Suprapubic skin (tissue), 4 donors: ENCODE measurements at regions not wholly inside any gene's neighbourhood (a gene's known extent, or its start where the extent isn't known, plus 50 kb on each side); places are given as distances from the start of the nearest gene placed in this dataset.

Source experiments
- DNase-seq, 2 donors: peaks; one replicate each; pipeline ENCODE4 v3.0.0-alpha.2; 2019; ENCODE audit warnings: low spot score in 2 of 2
- H3K27ac ChIP-seq: fragments of 200-600 bp; sonication (generic); one replicate; pipeline ENCODE4 v1.5.1; 2019
- H3K27me3 ChIP-seq: fragments of 200-600 bp; sonication (generic); one replicate; pipeline ENCODE4 v1.5.1; 2019
- H3K36me3 ChIP-seq: fragments of 200-600 bp; sonication (generic); one replicate; pipeline ENCODE4 v1.5.1; 2019
- H3K4me1 ChIP-seq: fragments of 200-600 bp; sonication (generic); one replicate; pipeline ENCODE4 v1.5.1; 2019
- H3K4me3 ChIP-seq: fragments of 200-600 bp; sonication (generic); one replicate; pipeline ENCODE4 v1.5.1; 2019; ENCODE audit warnings: mild to moderate bottlenecking
- H3K9me3 ChIP-seq: fragments of 200-600 bp; sonication (generic); one replicate; pipeline ENCODE4 v1.5.1; 2019
- EP300 ChIP-seq: sonication (generic); formaldehyde crosslinking; IDR thresholded peaks from one replicate; pipeline ENCODE4 v1.6.1; 2017; ENCODE audit warnings: antibody characterized with exemption
- POLR2A ChIP-seq, 2 donors: fragments of 450-650 bp; IDR thresholded peaks; one replicate each; pipeline ENCODE4 v1.6.1; 2017; ENCODE audit warnings: antibody characterized with exemption in 2 of 2, mild to moderate bottlenecking in 2 of 2, moderate library complexity in 2 of 2
- POLR2AphosphoS5 ChIP-seq, 3 donors: sonication (generic); formaldehyde crosslinking; IDR thresholded peaks; one replicate each; pipeline ENCODE4 v1.6.1; 2017; ENCODE audit warnings: antibody characterized with exemption in 3 of 3
- WGBS: methylation state at CpG from one replicate; pipeline ENCODE4 v1.1.5; 2018; 5-methylcytosine and 5-hydroxymethylcytosine counted together
- TF ChIP-seq, protein P1 (sequence below), 2 donors: fragments of 200-600 bp in 1 of 2; fragments of 450-650 bp in 1 of 2; sonication (generic) in 1 of 2; IDR thresholded peaks; one replicate each; pipeline ENCODE4 v1.5.1; 2016 to 2019; ENCODE audit warnings: antibody characterized with exemption in 2 of 2, mild to moderate bottlenecking in 1 of 2, moderate library complexity in 1 of 2

DNA sequence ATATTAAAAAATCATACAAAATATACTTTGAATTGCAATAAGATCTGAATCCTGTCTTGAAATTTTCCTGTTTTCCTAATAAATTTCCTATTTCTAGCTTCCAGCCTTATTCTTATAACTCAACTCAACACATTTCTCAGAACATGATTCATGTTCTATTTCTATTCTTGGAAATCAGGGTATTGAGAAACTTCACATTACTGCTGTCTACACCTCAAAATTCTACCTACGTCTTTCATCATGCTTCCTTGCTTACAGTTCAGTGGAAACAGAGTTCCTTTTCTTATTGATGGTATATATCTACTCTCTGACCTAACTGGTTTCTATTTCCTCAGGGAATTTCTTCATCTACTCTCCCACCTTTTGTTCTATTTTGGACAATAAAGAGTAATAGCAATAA lies 2139.0 kb downstream of the ARAP2 start:
- WGBS: 70% methylated on average over 1 of the region's 1 CpG
- no peaks in the 10 kb centered on the region for H3K9me3 ChIP-seq
- TF ChIP-seq EP300: no peak
- no peak for TF ChIP-seq POLR2A (IDR thresholded peaks at IDR 0.05)

DNA sequence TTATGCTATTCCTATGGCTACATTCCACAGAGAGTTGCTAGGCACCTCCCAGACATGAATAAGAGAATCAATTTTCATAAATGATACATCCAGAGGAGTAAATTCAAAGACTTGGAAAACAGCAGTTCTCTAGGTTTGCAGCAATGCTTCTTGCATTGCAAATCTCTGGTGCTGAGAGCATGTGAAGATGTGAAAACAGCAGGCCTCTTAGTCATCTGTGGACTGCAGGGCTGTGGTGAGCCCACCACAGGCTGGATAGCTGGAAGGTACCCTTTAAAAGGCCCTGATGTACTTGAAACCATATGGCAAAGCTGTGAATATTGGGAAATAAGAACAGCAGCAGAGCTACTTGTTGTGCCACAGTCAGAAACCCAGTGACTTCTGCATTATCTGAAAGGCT lies 2135.9 kb downstream of the ARAP2 start:
- Histone ChIP-seq H3K27me3 (no peaks in the 10 kb centered on the region), H3K4me3 (no peak overlapping the region), H3K36me3 (no peaks in the 10 kb centered on the region), H3K9me3 (no peaks in the 10 kb centered on the region), H3K4me1 (no peaks in the 10 kb centered on the region), H3K27ac (no peak overlapping the region)
- no peak for DNase-seq
- no peak for TF ChIP-seq POLR2AphosphoS5 (IDR thresholded peaks at IDR 0.05)
- TF ChIP-seq POLR2A (IDR thresholded peaks at IDR 0.05): no peak
- TF ChIP-seq, protein P1, sequence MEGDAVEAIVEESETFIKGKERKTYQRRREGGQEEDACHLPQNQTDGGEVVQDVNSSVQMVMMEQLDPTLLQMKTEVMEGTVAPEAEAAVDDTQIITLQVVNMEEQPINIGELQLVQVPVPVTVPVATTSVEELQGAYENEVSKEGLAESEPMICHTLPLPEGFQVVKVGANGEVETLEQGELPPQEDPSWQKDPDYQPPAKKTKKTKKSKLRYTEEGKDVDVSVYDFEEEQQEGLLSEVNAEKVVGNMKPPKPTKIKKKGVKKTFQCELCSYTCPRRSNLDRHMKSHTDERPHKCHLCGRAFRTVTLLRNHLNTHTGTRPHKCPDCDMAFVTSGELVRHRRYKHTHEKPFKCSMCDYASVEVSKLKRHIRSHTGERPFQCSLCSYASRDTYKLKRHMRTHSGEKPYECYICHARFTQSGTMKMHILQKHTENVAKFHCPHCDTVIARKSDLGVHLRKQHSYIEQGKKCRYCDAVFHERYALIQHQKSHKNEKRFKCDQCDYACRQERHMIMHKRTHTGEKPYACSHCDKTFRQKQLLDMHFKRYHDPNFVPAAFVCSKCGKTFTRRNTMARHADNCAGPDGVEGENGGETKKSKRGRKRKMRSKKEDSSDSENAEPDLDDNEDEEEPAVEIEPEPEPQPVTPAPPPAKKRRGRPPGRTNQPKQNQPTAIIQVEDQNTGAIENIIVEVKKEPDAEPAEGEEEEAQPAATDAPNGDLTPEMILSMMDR (IDR thresholded peaks at IDR 0.05): no peak
- no peak for TF ChIP-seq EP300

More for the DNA sequence above, 2139.0 kb downstream of the ARAP2 start:
- no peak overlapping the region for H3K27ac ChIP-seq
- no peak for DNase-seq
- no peaks in the 10 kb centered on the region for H3K27me3 ChIP-seq
- no peaks in the 10 kb centered on the region for H3K36me3 ChIP-seq
- H3K4me1 ChIP-seq: no peaks in the 10 kb centered on the region
- no peak overlapping the region for H3K4me3 ChIP-seq

DNA sequence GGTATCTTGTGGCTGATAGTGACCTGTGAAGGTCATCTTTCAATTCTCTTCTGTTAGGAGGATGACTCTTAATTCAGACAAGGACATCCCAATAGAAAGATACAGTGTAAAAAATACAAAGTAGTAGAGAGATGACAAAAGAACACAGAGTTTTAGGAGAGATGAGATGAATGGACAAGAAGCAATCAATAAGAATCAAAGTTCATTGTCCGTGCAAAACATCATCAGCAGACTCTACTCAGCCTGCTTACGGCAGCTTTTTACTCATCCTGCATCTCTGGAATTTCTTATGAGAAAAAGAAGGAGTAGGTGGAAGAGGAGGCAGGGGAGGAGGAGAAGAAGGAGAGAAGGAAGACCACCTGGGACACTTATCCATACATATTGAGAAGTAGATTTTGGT lies 2131.7 kb downstream of the ARAP2 start:
- WGBS: 92% methylated on average over 2 of the region's 2 CpGs
- Histone ChIP-seq H3K4me3 (no peak overlapping the region), H3K4me1 (no peaks in the 10 kb centered on the region), H3K36me3 (no peaks in the 10 kb centered on the region), H3K27ac (no peak overlapping the region), H3K27me3 (no peaks in the 10 kb centered on the region), H3K9me3 (no peaks in the 10 kb centered on the region)
- DNase-seq: no peak
- TF ChIP-seq, protein P1 (IDR thresholded peaks at IDR 0.05): no peak
- TF ChIP-seq EP300 (no peak), POLR2AphosphoS5 (IDR thresholded peaks at IDR 0.05) (no peak), POLR2A (IDR thresholded peaks at IDR 0.05) (no peak)

DNA sequence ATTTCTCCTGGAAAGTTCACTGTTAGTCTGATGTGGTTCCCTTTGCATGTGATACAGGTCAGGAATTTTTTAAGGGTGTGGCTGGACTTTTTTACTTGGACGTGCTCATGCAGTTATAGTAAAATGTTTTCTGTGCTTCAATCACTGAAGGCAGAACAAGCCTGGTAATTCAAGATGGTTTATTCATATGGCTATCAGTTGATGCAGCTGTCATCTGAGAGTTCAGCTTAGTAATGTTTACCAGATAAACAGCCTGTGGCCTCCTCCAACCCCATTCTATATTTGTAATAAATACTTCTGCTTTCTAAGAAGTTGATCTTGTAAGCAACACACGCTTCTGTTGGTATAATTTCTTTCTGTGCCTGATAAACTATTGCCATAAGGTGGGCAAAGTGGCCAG lies 2105.9 kb downstream of the ARAP2 start:
- Histone ChIP-seq H3K36me3 (no peaks in the 10 kb centered on the region), H3K4me1 (no peaks in the 10 kb centered on the region), H3K27ac (no peak overlapping the region), H3K9me3 (no peaks in the 10 kb centered on the region), H3K27me3 (no peaks in the 10 kb centered on the region), H3K4me3 (no peak overlapping the region)
- TF ChIP-seq EP300 (no peak), POLR2A (IDR thresholded peaks at IDR 0.05) (no peak), POLR2AphosphoS5 (IDR thresholded peaks at IDR 0.05) (no peak)
- TF ChIP-seq, protein P1 (IDR thresholded peaks at IDR 0.05): no peak
- 72% methylated on average over 2 of the region's 2 CpGs for WGBS
- no peak for DNase-seq

DNA sequence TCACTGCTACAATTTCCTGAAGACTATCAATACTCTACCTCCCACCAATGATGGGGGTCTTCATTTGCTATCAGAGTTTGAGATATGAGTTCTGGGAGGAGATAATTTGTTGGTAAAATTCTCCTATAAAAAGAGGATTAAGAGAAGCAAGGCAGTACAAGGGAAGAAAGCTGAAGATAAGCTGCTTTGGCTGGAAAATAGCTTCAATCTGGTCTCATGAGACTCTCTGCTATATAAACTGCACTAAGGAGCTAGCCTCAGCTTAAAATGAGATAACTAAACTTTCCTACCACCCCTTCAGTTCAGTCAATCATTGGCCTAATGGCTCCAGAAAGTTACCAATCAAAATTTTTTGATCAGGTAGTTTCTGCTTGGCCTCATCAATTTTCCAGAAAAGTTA lies 2105.0 kb downstream of the ARAP2 start:
- Histone ChIP-seq H3K27ac (no peak overlapping the region), H3K9me3 (no peaks in the 10 kb centered on the region), H3K36me3 (no peaks in the 10 kb centered on the region), H3K4me1 (no peaks in the 10 kb centered on the region), H3K27me3 (no peaks in the 10 kb centered on the region), H3K4me3 (no peak overlapping the region)
- no peak for DNase-seq
- TF ChIP-seq, protein P1 (IDR thresholded peaks at IDR 0.05): no peak
- TF ChIP-seq POLR2A (IDR thresholded peaks at IDR 0.05): no peak
- TF ChIP-seq EP300: no peak

DNA sequence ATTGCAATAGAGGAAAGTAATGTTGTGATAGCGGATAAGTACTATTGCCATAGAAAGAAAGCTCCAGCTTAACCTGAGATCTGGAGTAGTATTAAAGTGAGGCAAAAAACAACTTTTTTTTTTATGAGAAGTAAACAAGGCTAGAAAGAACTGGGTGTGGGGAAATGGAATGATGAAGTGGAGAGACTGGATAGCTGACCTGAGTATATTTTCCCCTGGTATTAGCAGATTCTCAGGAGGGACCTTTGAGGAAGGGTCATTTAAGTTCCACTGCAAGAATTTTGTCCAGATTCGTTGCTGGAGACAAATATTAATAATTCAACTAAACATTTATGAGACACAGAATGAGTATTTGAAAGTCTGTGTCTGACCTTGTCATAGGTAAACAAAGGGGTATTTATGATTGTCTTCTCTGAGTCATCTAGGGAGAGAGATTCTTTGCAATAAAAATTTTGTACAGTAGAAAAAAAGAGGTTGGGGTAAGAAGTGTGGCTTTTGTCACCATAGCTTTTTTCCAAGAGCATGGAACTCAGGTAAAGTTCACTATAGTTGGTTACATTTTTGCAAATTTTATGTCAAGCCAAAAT lies 2095.9 kb downstream of the ARAP2 start:
- no peaks in the 10 kb centered on the region for H3K27me3 ChIP-seq
- no peaks in the 10 kb centered on the region for H3K36me3 ChIP-seq
- TF ChIP-seq, protein P1 (IDR thresholded peaks at IDR 0.05): no peak
- TF ChIP-seq POLR2A (IDR thresholded peaks at IDR 0.05): no peak
- TF ChIP-seq EP300: no peak
- TF ChIP-seq POLR2AphosphoS5 (IDR thresholded peaks at IDR 0.05): no peak
- H3K27ac ChIP-seq: no peak overlapping the region
- 75% methylated on average over 2 of the region's 2 CpGs for WGBS
- H3K9me3 ChIP-seq: no peaks in the 10 kb centered on the region
- H3K4me1 ChIP-seq: no peaks in the 10 kb centered on the region
- no peak overlapping the region for H3K4me3 ChIP-seq
- no peak for DNase-seq
